GM12874 (cell line): ENCODE measurements at regions not wholly inside any gene's neighbourhood (a gene's known extent, or its start where the extent isn't known, plus 50 kb on each side); places are given as distances from the start of the nearest gene placed in this dataset.
A peak's percentile ranks its signal among the peaks of the same experiment; 100 is the strongest.

Experiments
- CTCF ChIP-seq: IDR thresholded peaks from 2 replicates; pipeline ENCODE4 v1.5.1; 2011; ENCODE audit warnings: low read depth, mild to moderate bottlenecking, control low read depth, low read length, moderate library complexity; ENCODE audit not compliant: insufficient read depth

- peak; percentile 11; the same call in 1 of the 2 replicates for TF ChIP-seq CTCF
Measured at GRCh38 chr3:56919137-56919796, 117.5 kb upstream of the ARHGEF3 start.

GRCh38 chr3:56918111-56918568 lies 116.4 kb upstream of the ARHGEF3 start:
- no peak for TF ChIP-seq CTCF

- no peak for TF ChIP-seq CTCF
Measured at GRCh38 chr3:56917361-56918110, 115.8 kb upstream of the ARHGEF3 start.

GRCh38 chr3:56916716-56917360 lies 115.1 kb upstream of the ARHGEF3 start:
- TF ChIP-seq CTCF, result no peak

GRCh38 chr3:56915966-56916586 lies 114.3 kb upstream of the ARHGEF3 start:
- TF ChIP-seq CTCF, result 0 out of 2 replicates have a peak, but pooled peaks have one; percentile 8

- no peak for TF ChIP-seq CTCF
Measured at GRCh38 chr3:56914646-56915045, 112.9 kb upstream of the ARHGEF3 start.

GRCh38 chr3:56911363-56911762 lies 109.6 kb upstream of the ARHGEF3 start:
- TF ChIP-seq CTCF, result no peak
